HEK293 (cell line): ENCODE measurements at regions not wholly inside any gene's neighbourhood (a gene's known extent, or its start where the extent isn't known, plus 50 kb on each side); places are given as distances from the start of the nearest gene placed in this dataset.

Experiments used
- CTCF ChIA-PET: fragments of 350-600 bp; formaldehyde crosslinking; extraction: SDS; loops from one replicate; lab custom pipeline; 2021; ENCODE audit warnings: antibody characterized with exemption; lab: Yijun Ruan, JAX
- POLR2A ChIA-PET: fragments of 300-600 bp; formaldehyde crosslinking; extraction: SDS; loops from one replicate; lab custom pipeline; 2020; ENCODE audit warnings: antibody characterized with exemption, inconsistent platforms; lab: Yijun Ruan, JAX
- H3K27ac ChIP-seq: fragments of 200-500 bp; sonication (Bioruptor generic); 2 replicates; pipeline ENCODE4 v1.5.1; 2014; ENCODE audit warnings: low read depth, low read length, control low read depth, inconsistent platforms; ENCODE audit errors: extremely low read depth
- H3K36me3 ChIP-seq, 2 experiments: fragments of 200-500 bp in 1 of 2; sonication (Bioruptor generic) in 1 of 2; 1 replicate in 1 of 2; 2 replicates in 1 of 2; pipeline ENCODE4 v1.5.1; 2014 to 2017; ENCODE audit warnings: inconsistent platforms in 2 of 2, low read length in 2 of 2; ENCODE audit not compliant: control insufficient read depth in 2 of 2, insufficient read depth in 1 of 2
- H3K4me1 ChIP-seq: fragments of 200-500 bp; sonication (Bioruptor generic); 2 replicates; pipeline ENCODE4 v1.5.1; 2014; ENCODE audit warnings: mild to moderate bottlenecking, low read length, inconsistent platforms; ENCODE audit not compliant: control insufficient read depth, insufficient read depth
- H3K4me3 ChIP-seq: 2 replicates; pipeline ENCODE4 v1.5.1; 2011; ENCODE audit warnings: low read depth, mild to moderate bottlenecking, control low read depth, low read length, moderate library complexity
- H3K9me3 ChIP-seq: fragments of 200-500 bp; sonication (Bioruptor generic); 2 replicates; pipeline ENCODE4 v1.5.1; 2014; ENCODE audit warnings: low read depth, low read length, inconsistent platforms; ENCODE audit not compliant: control insufficient read depth, insufficient read depth
- FEZF1 ChIP-seq: fragments of 450-650 bp; formaldehyde crosslinking; IDR thresholded peaks from 2 replicates; pipeline ENCODE4 v1.5.1; 2016; ENCODE audit warnings: missing biosample characterization, missing genetic modification characterization
- KLF7 ChIP-seq: fragments of 450-650 bp; formaldehyde crosslinking; IDR thresholded peaks from 2 replicates; pipeline ENCODE4 v1.5.1; 2016; ENCODE audit warnings: missing biosample characterization, missing genetic modification characterization, borderline replicate concordance
- KLF8 ChIP-seq: fragments of 450-650 bp; formaldehyde crosslinking; IDR thresholded peaks from 2 replicates; pipeline ENCODE4 v1.5.1; 2016; ENCODE audit warnings: missing biosample characterization, missing genetic modification characterization
- MYNN ChIP-seq: fragments of 450-650 bp; formaldehyde crosslinking; IDR thresholded peaks from 2 replicates; pipeline ENCODE4 v1.5.1; 2016; ENCODE audit warnings: missing biosample characterization, missing genetic modification characterization, borderline replicate concordance
- ZBTB26 ChIP-seq: fragments of 450-650 bp; formaldehyde crosslinking; optimal IDR thresholded peaks from 2 replicates; pipeline ENCODE3; 2016; ENCODE audit warnings: missing biosample characterization, mild to moderate bottlenecking, missing genetic modification characterization
- ZFP3 ChIP-seq: fragments of 450-650 bp; formaldehyde crosslinking; IDR thresholded peaks from 2 replicates; pipeline ENCODE4 v1.5.1; 2016; ENCODE audit warnings: low read depth, missing biosample characterization, missing genetic modification characterization
- ZNF133 ChIP-seq: fragments of 450-650 bp; formaldehyde crosslinking; IDR thresholded peaks from 2 replicates; pipeline ENCODE4 v1.5.1; 2016; ENCODE audit warnings: missing biosample characterization, missing genetic modification characterization
- ZNF16 ChIP-seq: fragments of 450-650 bp; formaldehyde crosslinking; IDR thresholded peaks from 2 replicates; pipeline ENCODE4 v1.5.1; 2016; ENCODE audit warnings: low read depth, missing biosample characterization, missing genetic modification characterization
- ZNF175 ChIP-seq: fragments of 450-650 bp; formaldehyde crosslinking; IDR thresholded peaks from 2 replicates; pipeline ENCODE4 v1.5.1; 2016; ENCODE audit warnings: missing biosample characterization, missing genetic modification characterization
- ZNF184 ChIP-seq: fragments of 450-650 bp; IDR thresholded peaks from 2 replicates; pipeline ENCODE4 v1.5.1; 2018; ENCODE audit warnings: missing biosample characterization, mild to moderate bottlenecking, missing genetic modification characterization
- ZNF248 ChIP-seq: fragments of 450-650 bp; formaldehyde crosslinking; IDR thresholded peaks from 2 replicates; pipeline ENCODE4 v1.5.1; 2017; ENCODE audit warnings: missing biosample characterization, missing genetic modification characterization
- ZNF292 ChIP-seq: fragments of 450-650 bp; formaldehyde crosslinking; IDR thresholded peaks from 2 replicates; pipeline ENCODE4 v1.5.1; 2016; ENCODE audit warnings: low read depth, missing biosample characterization, missing genetic modification characterization, borderline replicate concordance
- ZNF324 ChIP-seq: fragments of 450-650 bp; formaldehyde crosslinking; IDR thresholded peaks from 2 replicates; pipeline ENCODE4 v1.5.1; 2016; ENCODE audit warnings: missing biosample characterization, missing genetic modification characterization
- ZNF341 ChIP-seq: fragments of 450-650 bp; formaldehyde crosslinking; IDR thresholded peaks from 2 replicates; pipeline ENCODE4; 2016; ENCODE audit warnings: low read depth, missing biosample characterization, missing genetic modification characterization
- ZNF398 ChIP-seq: fragments of 450-650 bp; formaldehyde crosslinking; IDR thresholded peaks from 2 replicates; pipeline ENCODE4 v1.5.1; 2017; ENCODE audit warnings: missing biosample characterization, missing genetic modification characterization
- ZNF561 ChIP-seq: fragments of 450-650 bp; IDR thresholded peaks from 2 replicates; pipeline ENCODE4 v1.5.1; 2018; ENCODE audit warnings: missing biosample characterization, missing genetic modification characterization, borderline replicate concordance
- ZNF776 ChIP-seq: fragments of 450-650 bp; formaldehyde crosslinking; IDR thresholded peaks from 2 replicates; pipeline ENCODE4 v1.5.0; 2017; ENCODE audit warnings: missing biosample characterization, missing genetic modification characterization, borderline replicate concordance
- ZSCAN16 ChIP-seq: fragments of 450-650 bp; formaldehyde crosslinking; IDR thresholded peaks from 2 replicates; pipeline ENCODE4 v1.5.1; 2016; ENCODE audit warnings: missing biosample characterization, missing genetic modification characterization

DNA sequence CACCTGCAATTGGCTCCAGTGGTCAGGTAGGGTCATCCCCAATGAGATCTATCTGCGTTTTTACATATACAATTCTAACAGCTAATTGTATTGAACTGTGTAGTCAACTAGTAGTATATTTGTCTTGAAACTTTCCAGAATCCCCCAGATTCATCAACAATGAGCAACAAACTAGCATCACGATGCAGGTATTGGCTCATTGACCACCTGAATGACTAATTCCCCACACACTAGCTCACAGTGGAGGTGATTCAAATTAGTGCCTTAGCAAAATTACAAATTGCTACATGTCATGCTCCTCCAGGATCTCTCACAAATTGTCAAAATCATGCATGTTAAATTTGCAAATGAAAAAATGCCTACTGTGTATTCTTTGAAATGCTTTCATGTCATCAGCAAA is 62.8 kb upstream of the MPHOSPH6 start:
- no peaks in the 10 kb centered on the region for H3K9me3 ChIP-seq
- ChIA-PET CTCF (interaction anchor here (0.6 to 4.2 kb wide), 3 partner anchors 173 to 342 kb away, joined by 3 to 32 read pairs (median 5); no protein-coding TSS in a partner anchor), POLR2A (no interaction called here)
- H3K4me1 ChIP-seq = no peaks in the 10 kb centered on the region
- no peak for TF ChIP-seq MYNN (tag by site-specific recombination)
- no peak for TF ChIP-seq ZNF133 (tag by site-specific recombination)
- no peak for TF ChIP-seq ZNF776
- TF ChIP-seq ZNF341 (tag by site-specific recombination) = no peak
- TF ChIP-seq ZNF184 = no peak
- TF ChIP-seq ZNF324 (tag by site-specific recombination) = no peak
- TF ChIP-seq ZNF248 (tag by site-specific recombination) = no peak
- TF ChIP-seq ZNF398 (tag by site-specific recombination) = no peak
- no peak for TF ChIP-seq ZNF16 (tag by site-specific recombination)
- no peak for TF ChIP-seq ZNF292 (tag by site-specific recombination)
- no peak for TF ChIP-seq ZNF561 (tag by site-specific recombination)
- TF ChIP-seq KLF7 (tag by site-specific recombination) = no peak
- no peak for TF ChIP-seq ZFP3
- H3K27ac ChIP-seq = no peak overlapping the region
- no peak overlapping the region for H3K4me3 ChIP-seq
- H3K36me3 ChIP-seq = no peaks in the 10 kb centered on the region

DNA sequence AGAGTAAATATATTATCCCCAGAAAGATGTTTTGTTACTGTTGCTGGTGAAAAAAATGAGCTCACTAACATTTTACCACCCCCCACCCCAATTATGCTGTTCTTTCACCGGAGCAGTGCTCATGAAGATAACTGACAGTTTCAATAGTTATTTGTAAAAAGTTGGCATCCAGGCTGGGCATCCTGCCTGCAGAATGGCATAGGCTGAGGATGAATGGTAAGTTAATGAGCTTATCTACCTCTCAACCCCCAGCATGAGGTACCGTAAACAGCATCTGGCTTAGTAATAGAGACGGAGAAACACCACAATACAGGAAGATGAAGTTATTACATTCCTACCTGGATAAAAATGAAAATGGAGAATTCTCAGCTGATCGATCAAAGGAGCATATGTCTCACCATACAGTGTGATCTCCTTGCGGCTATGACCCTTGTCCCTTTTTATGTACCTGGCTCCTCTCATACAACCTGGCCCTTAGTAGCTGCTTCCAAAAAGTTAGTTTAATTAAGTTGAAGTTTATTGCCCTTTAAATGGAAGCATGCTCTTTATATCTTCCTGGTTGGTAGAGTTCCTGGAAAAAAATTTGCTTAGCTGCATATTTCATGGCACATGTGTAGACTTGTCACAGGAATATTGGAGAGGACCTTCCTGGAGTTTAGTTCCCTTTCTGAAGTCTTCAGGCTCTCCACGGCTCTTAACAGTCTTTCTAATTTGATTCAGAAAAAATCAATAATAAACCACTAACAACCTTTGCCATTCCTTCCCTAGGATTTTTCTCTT is 61.2 kb upstream of the MPHOSPH6 start:
- CTCF ChIA-PET = interaction anchor here (0.6 to 4.2 kb wide), 19 partner anchors 9 to 368 kb away, joined by 3 to 32 read pairs (median 5); no protein-coding TSS in a partner anchor
- POLR2A ChIA-PET = interaction anchor here (0.7 kb wide), 1 partner anchor 1211 kb away, joined by 3 read pairs; no protein-coding TSS in a partner anchor
- TF ChIP-seq KLF8 (no peak), ZNF292 (tag by site-specific recombination) (no peak), ZSCAN16 (tag by site-specific recombination) (no peak), ZNF175 (no peak), ZBTB26 (tag by site-specific recombination) (no peak), FEZF1 (tag by site-specific recombination) (peak; percentile 17; the same call in 1 of the 2 replicates)
- no peaks in the 10 kb centered on the region for H3K4me1 ChIP-seq
- no peak overlapping the region for H3K27ac ChIP-seq
- H3K4me3 ChIP-seq = no peak overlapping the region
- H3K36me3 ChIP-seq = no peaks in the 10 kb centered on the region
- no peaks in the 10 kb centered on the region for H3K9me3 ChIP-seq
